ENCODE measurements at regions not wholly inside any gene's neighbourhood (a gene's known extent, or its start where the extent isn't known, plus 50 kb on each side); places are given as distances from the start of the nearest gene placed in this dataset.
"Not testable (repeated sequence)": the region's sequence is repeated elsewhere in the genome, so short reads cannot be mapped to it uniquely, and the experiment has no call there.

- not testable (repeated sequence) for TF ChIP-seq CTCF (conservative IDR thresholded peaks at IDR 0.05 in 1 of 2, IDR thresholded peaks at IDR 0.05 in 1 of 2; ENCODE audit: extremely low read depth in 1 of 2, insufficient read depth in 1 of 2, low read depth in 1 of 2, low read length in 2 of 2); EZH2 (IDR thresholded peaks at IDR 0.05; ENCODE audit: borderline replicate concordance, low read length)
Measured at GRCh38 chr2:111481219-111481618, 360.5 kb downstream of the BCL2L11 start.

Data from mammary epithelial cell (primary cell).